Tibial artery (tissue), 4 donors: ENCODE measurements at regions not wholly inside any gene's neighbourhood (a gene's known extent, or its start where the extent isn't known, plus 50 kb on each side); places are given as distances from the start of the nearest gene placed in this dataset.

Source experiments
- DNase-seq, 2 donors: peaks; one replicate each; pipeline ENCODE4 v3.0.0-alpha.2; 2019
- H3K27ac ChIP-seq, 2 donors: fragments of 200-600 bp; sonication (generic) in 1 of 2; 1 replicate in 1 of 2; 2 replicates in 1 of 2; pipeline ENCODE4 v1.5.1; 2018 to 2019; ENCODE audit warnings: mild to moderate bottlenecking in 1 of 2
- H3K27me3 ChIP-seq, 2 donors: fragments of 200-600 bp; sonication (generic) in 1 of 2; one replicate each; pipeline versions ENCODE4 v1.5.1 to v1.6.0; 2016 to 2019
- H3K36me3 ChIP-seq, 3 donors: fragments of 200-600 bp; sonication (generic) in 2 of 3; one replicate each; pipeline ENCODE4 v1.5.1; 2016 to 2019; ENCODE audit warnings: mild to moderate bottlenecking in 2 of 3
- H3K4me1 ChIP-seq, 4 donors: fragments of 200-600 bp; sonication (generic) in 2 of 4; 1 replicate in 3 of 4; 2 replicates in 1 of 4; pipeline ENCODE4 v1.5.1; 2016 to 2019
- H3K4me3 ChIP-seq, 2 donors: fragments of 200-600 bp; sonication (generic) in 1 of 2; 1 replicate in 1 of 2; 2 replicates in 1 of 2; pipeline ENCODE4 v1.5.1; 2018 to 2019; ENCODE audit warnings: mild to moderate bottlenecking in 2 of 2
- H3K9me3 ChIP-seq, 3 donors: fragments of 200-600 bp; sonication (generic) in 1 of 3; one replicate each; pipeline ENCODE4 v1.5.1; 2016 to 2019
- intact Hi-C: fragments of 100-400 bp; cut with DNase I; formaldehyde crosslinking; loops from one replicate; pipeline ENCODE4 v1.15.0; 2023; ENCODE audit warnings: low total_unique reads
- TF ChIP-seq, protein P1 (sequence below), 2 experiments: fragments of 200-600 bp in 1 of 2; fragments of 450-650 bp in 1 of 2; IDR thresholded peaks; one replicate each; pipeline ENCODE4 v1.5.1; 2017 to 2019; ENCODE audit warnings: antibody characterized with exemption in 2 of 2, mild to moderate bottlenecking in 1 of 2, moderate library complexity in 1 of 2

GRCh38 chr18:41347057-41347456 lies 608.0 kb upstream of the PIK3C3 start:
- no peaks in the 10 kb centered on the region for H3K9me3 ChIP-seq
- no peaks in the 10 kb centered on the region for H3K4me1 ChIP-seq
- DNase-seq: no peak
- no peak overlapping the region for H3K4me3 ChIP-seq
- H3K36me3 ChIP-seq: no peaks in the 10 kb centered on the region
- intact Hi-C loops: no loop called here
- H3K27ac ChIP-seq: no peak overlapping the region
- TF ChIP-seq, protein P1, sequence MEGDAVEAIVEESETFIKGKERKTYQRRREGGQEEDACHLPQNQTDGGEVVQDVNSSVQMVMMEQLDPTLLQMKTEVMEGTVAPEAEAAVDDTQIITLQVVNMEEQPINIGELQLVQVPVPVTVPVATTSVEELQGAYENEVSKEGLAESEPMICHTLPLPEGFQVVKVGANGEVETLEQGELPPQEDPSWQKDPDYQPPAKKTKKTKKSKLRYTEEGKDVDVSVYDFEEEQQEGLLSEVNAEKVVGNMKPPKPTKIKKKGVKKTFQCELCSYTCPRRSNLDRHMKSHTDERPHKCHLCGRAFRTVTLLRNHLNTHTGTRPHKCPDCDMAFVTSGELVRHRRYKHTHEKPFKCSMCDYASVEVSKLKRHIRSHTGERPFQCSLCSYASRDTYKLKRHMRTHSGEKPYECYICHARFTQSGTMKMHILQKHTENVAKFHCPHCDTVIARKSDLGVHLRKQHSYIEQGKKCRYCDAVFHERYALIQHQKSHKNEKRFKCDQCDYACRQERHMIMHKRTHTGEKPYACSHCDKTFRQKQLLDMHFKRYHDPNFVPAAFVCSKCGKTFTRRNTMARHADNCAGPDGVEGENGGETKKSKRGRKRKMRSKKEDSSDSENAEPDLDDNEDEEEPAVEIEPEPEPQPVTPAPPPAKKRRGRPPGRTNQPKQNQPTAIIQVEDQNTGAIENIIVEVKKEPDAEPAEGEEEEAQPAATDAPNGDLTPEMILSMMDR (IDR thresholded peaks at IDR 0.05): no peak
- no peaks in the 10 kb centered on the region for H3K27me3 ChIP-seq

GRCh38 chr18:41343808-41344207 lies 611.2 kb upstream of the PIK3C3 start:
- Histone ChIP-seq H3K9me3 (no peaks in the 10 kb centered on the region), H3K27ac (no peak overlapping the region), H3K4me1 (no peaks in the 10 kb centered on the region), H3K27me3 (no peaks in the 10 kb centered on the region), H3K4me3 (no peak overlapping the region), H3K36me3 (no peaks in the 10 kb centered on the region)
- DNase-seq: no peak
- TF ChIP-seq, protein P1 (IDR thresholded peaks at IDR 0.05): no peak
- intact Hi-C loops: no loop called here

- DNase-seq: no peak
- Histone ChIP-seq H3K27me3 (no peaks in the 10 kb centered on the region), H3K27ac (no peak overlapping the region), H3K4me3 (no peak overlapping the region), H3K36me3 (no peaks in the 10 kb centered on the region), H3K4me1 (no peaks in the 10 kb centered on the region), H3K9me3 (no peaks in the 10 kb centered on the region)
- intact Hi-C loops: no loop called here
- TF ChIP-seq, protein P1 (IDR thresholded peaks at IDR 0.05): no peak
These were observed 616.7 kb upstream of the PIK3C3 start for GRCh38 chr18:41338341-41338740.

GRCh38 chr18:41331661-41332060 lies 623.4 kb upstream of the PIK3C3 start:
- no peak overlapping the region for H3K27ac ChIP-seq
- H3K36me3 ChIP-seq: no peaks in the 10 kb centered on the region
- no peak for DNase-seq
- no peaks in the 10 kb centered on the region for H3K4me1 ChIP-seq
- no peaks in the 10 kb centered on the region for H3K27me3 ChIP-seq
- intact Hi-C loops: no loop called here
- TF ChIP-seq, protein P1 (IDR thresholded peaks at IDR 0.05): no peak
- no peak overlapping the region for H3K4me3 ChIP-seq
- H3K9me3 ChIP-seq: no peaks in the 10 kb centered on the region

GRCh38 chr18:41326311-41326710 lies 628.7 kb upstream of the PIK3C3 start:
- DNase-seq: no peak
- no peaks in the 10 kb centered on the region for H3K36me3 ChIP-seq
- TF ChIP-seq, protein P1 (IDR thresholded peaks at IDR 0.05): no peak
- H3K4me3 ChIP-seq: no peak overlapping the region
- no peak overlapping the region for H3K27ac ChIP-seq
- intact Hi-C loops: no loop called here
- H3K4me1 ChIP-seq: no peaks in the 10 kb centered on the region
- H3K27me3 ChIP-seq: no peaks in the 10 kb centered on the region
- H3K9me3 ChIP-seq: no peaks in the 10 kb centered on the region

- intact Hi-C loops: no loop called here
- H3K4me3 ChIP-seq: no peak overlapping the region
- H3K4me1 ChIP-seq: no peaks in the 10 kb centered on the region
- no peak for DNase-seq
- H3K27me3 ChIP-seq: no peaks in the 10 kb centered on the region
- no peaks in the 10 kb centered on the region for H3K36me3 ChIP-seq
- H3K27ac ChIP-seq: no peak overlapping the region
- TF ChIP-seq, protein P1 (IDR thresholded peaks at IDR 0.05): no peak
- H3K9me3 ChIP-seq: no peaks in the 10 kb centered on the region
These were observed 630.1 kb upstream of the PIK3C3 start for GRCh38 chr18:41324934-41325333.
